Esophagus muscularis mucosa (tissue), 4 donors: ENCODE measurements at regions not wholly inside any gene's neighbourhood (a gene's known extent, or its start where the extent isn't known, plus 50 kb on each side); places are given as distances from the start of the nearest gene placed in this dataset.

Experiments
- CTCF ChIP-seq, 3 experiments: fragments of 200-600 bp in 2 of 3; fragments of 450-650 bp in 1 of 3; sonication (generic) in 2 of 3; IDR thresholded peaks; one replicate each; pipeline ENCODE4 v1.5.1; 2017 to 2019; ENCODE audit warnings: antibody characterized with exemption in 3 of 3, mild to moderate bottlenecking in 2 of 3, moderate library complexity in 1 of 3
- EP300 ChIP-seq: sonication (generic); formaldehyde crosslinking; IDR thresholded peaks from one replicate; pipeline ENCODE4 v1.6.1; 2017; ENCODE audit warnings: antibody characterized with exemption
- POLR2A ChIP-seq: fragments of 450-650 bp; IDR thresholded peaks from one replicate; pipeline ENCODE4 v1.6.1; 2017; ENCODE audit warnings: antibody characterized with exemption, moderate library complexity, mild to moderate bottlenecking, low read depth
- POLR2AphosphoS5 ChIP-seq, 2 donors: sonication (generic); formaldehyde crosslinking; IDR thresholded peaks; one replicate each; pipeline ENCODE4 v1.6.1; 2017; ENCODE audit warnings: antibody characterized with exemption in 2 of 2

DNA sequence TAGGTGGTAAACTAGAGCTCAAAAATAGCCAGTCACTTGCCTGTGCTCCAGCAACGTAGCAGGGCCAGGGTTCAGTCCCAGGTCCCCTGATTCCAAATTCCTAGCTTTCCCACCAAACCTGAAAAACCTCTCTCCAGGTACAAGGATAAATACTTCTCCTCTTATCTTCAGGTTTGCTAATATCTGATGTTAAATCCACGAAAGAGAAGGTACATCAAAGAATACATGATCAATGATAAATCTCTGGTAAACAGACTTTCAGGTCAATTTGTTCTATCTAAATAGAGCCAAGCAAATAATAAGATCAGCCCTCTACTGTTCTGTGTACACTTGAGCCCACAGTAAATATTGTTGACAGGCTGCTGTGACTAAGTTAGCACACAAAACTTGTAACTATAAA, 52.1 kb upstream of the AKT3 start:
- TF ChIP-seq CTCF (IDR thresholded peaks at IDR 0.05) (no peak), POLR2AphosphoS5 (IDR thresholded peaks at IDR 0.05) (no peak), POLR2A (no peak), EP300 (no peak)
